ENCODE measurements at regions not wholly inside any gene's neighbourhood (a gene's known extent, or its start where the extent isn't known, plus 50 kb on each side); places are given as distances from the start of the nearest gene placed in this dataset.

DNA sequence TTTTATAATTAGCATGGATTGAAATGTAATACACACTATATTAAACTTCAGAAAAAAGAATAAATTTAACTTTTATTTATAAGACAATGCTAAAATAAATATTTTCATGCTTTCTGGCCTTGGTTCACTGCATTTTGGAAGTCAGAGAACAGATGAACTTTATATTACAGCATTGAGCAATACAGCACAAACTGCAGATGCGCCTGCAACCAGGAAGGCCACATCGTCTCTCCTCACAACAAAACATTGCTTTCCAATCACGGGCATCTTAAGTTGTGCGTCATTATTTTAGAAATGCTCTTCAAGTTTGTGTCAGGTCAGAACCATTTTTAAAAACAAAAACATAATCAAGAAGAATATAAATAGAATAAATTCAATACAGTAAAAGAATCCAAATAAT, 89.3 kb upstream of the CEP126 start (continued):
- TF ChIP-seq, protein P1, sequence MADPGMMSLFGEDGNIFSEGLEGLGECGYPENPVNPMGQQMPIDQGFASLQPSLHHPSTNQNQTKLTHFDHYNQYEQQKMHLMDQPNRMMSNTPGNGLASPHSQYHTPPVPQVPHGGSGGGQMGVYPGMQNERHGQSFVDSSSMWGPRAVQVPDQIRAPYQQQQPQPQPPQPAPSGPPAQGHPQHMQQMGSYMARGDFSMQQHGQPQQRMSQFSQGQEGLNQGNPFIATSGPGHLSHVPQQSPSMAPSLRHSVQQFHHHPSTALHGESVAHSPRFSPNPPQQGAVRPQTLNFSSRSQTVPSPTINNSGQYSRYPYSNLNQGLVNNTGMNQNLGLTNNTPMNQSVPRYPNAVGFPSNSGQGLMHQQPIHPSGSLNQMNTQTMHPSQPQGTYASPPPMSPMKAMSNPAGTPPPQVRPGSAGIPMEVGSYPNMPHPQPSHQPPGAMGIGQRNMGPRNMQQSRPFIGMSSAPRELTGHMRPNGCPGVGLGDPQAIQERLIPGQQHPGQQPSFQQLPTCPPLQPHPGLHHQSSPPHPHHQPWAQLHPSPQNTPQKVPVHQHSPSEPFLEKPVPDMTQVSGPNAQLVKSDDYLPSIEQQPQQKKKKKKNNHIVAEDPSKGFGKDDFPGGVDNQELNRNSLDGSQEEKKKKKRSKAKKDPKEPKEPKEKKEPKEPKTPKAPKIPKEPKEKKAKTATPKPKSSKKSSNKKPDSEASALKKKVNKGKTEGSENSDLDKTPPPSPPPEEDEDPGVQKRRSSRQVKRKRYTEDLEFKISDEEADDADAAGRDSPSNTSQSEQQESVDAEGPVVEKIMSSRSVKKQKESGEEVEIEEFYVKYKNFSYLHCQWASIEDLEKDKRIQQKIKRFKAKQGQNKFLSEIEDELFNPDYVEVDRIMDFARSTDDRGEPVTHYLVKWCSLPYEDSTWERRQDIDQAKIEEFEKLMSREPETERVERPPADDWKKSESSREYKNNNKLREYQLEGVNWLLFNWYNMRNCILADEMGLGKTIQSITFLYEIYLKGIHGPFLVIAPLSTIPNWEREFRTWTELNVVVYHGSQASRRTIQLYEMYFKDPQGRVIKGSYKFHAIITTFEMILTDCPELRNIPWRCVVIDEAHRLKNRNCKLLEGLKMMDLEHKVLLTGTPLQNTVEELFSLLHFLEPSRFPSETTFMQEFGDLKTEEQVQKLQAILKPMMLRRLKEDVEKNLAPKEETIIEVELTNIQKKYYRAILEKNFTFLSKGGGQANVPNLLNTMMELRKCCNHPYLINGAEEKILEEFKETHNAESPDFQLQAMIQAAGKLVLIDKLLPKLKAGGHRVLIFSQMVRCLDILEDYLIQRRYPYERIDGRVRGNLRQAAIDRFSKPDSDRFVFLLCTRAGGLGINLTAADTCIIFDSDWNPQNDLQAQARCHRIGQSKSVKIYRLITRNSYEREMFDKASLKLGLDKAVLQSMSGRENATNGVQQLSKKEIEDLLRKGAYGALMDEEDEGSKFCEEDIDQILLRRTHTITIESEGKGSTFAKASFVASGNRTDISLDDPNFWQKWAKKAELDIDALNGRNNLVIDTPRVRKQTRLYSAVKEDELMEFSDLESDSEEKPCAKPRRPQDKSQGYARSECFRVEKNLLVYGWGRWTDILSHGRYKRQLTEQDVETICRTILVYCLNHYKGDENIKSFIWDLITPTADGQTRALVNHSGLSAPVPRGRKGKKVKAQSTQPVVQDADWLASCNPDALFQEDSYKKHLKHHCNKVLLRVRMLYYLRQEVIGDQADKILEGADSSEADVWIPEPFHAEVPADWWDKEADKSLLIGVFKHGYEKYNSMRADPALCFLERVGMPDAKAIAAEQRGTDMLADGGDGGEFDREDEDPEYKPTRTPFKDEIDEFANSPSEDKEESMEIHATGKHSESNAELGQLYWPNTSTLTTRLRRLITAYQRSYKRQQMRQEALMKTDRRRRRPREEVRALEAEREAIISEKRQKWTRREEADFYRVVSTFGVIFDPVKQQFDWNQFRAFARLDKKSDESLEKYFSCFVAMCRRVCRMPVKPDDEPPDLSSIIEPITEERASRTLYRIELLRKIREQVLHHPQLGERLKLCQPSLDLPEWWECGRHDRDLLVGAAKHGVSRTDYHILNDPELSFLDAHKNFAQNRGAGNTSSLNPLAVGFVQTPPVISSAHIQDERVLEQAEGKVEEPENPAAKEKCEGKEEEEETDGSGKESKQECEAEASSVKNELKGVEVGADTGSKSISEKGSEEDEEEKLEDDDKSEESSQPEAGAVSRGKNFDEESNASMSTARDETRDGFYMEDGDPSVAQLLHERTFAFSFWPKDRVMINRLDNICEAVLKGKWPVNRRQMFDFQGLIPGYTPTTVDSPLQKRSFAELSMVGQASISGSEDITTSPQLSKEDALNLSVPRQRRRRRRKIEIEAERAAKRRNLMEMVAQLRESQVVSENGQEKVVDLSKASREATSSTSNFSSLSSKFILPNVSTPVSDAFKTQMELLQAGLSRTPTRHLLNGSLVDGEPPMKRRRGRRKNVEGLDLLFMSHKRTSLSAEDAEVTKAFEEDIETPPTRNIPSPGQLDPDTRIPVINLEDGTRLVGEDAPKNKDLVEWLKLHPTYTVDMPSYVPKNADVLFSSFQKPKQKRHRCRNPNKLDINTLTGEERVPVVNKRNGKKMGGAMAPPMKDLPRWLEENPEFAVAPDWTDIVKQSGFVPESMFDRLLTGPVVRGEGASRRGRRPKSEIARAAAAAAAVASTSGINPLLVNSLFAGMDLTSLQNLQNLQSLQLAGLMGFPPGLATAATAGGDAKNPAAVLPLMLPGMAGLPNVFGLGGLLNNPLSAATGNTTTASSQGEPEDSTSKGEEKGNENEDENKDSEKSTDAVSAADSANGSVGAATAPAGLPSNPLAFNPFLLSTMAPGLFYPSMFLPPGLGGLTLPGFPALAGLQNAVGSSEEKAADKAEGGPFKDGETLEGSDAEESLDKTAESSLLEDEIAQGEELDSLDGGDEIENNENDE (IDR thresholded peaks at IDR 0.05; ENCODE audit: insufficient replicate concordance, low read length): no peak
- TF ChIP-seq, protein P2, sequence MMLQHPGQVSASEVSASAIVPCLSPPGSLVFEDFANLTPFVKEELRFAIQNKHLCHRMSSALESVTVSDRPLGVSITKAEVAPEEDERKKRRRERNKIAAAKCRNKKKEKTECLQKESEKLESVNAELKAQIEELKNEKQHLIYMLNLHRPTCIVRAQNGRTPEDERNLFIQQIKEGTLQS (IDR thresholded peaks at IDR 0.05; ENCODE audit: insufficient read depth, low read depth, low read length): no peak
- TF ChIP-seq CHD2 (IDR thresholded peaks at IDR 0.05; ENCODE audit: low read length): no peak
- no peak for TF ChIP-seq CREB1 (IDR thresholded peaks at IDR 0.05)
- no peak for TF ChIP-seq RAD21 (IDR thresholded peaks at IDR 0.05 in 1 of 2, conservative IDR thresholded peaks at IDR 0.05 in 1 of 2; ENCODE audit: low read depth in 2 of 2, low read length in 2 of 2)
- TF ChIP-seq CBX5 (IDR thresholded peaks at IDR 0.05; ENCODE audit: low read depth, low read length): no peak
- TF ChIP-seq, protein P3, sequence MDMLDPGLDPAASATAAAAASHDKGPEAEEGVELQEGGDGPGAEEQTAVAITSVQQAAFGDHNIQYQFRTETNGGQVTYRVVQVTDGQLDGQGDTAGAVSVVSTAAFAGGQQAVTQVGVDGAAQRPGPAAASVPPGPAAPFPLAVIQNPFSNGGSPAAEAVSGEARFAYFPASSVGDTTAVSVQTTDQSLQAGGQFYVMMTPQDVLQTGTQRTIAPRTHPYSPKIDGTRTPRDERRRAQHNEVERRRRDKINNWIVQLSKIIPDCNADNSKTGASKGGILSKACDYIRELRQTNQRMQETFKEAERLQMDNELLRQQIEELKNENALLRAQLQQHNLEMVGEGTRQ (IDR thresholded peaks at IDR 0.05; ENCODE audit: low read length): no peak
- no peak for TF ChIP-seq GTF2F1 (IDR thresholded peaks at IDR 0.05; ENCODE audit: borderline replicate concordance, low read depth, low read length)
- TF ChIP-seq YY1 (IDR thresholded peaks at IDR 0.05; ENCODE audit: low read depth, low read length): no peak
